Activated T-cell treated with anti-CD3 and anti-CD28 coated beads, Interleukin-2, amount 50 U/mL, for 24 hours (primary cell): ENCODE measurements at regions not wholly inside any gene's neighbourhood (a gene's known extent, or its start where the extent isn't known, plus 50 kb on each side); places are given as distances from the start of the nearest gene placed in this dataset.
"Not testable (repeated sequence)": the region's sequence is repeated elsewhere in the genome, so short reads cannot be mapped to it uniquely, and the experiment has no call there.

Experiments used
- DNase-seq: peaks from one replicate; pipeline ENCODE4 v3.0.0-alpha.2; 2020
- H3K27ac Mint-ChIP-seq: 2 replicates; pipeline ENCODE4 v1.8.0; 2020; ENCODE audit warnings: mild to moderate bottlenecking, mixed read lengths
- H3K27me3 Mint-ChIP-seq: 2 replicates; pipeline ENCODE4 v1.8.0; 2020; ENCODE audit warnings: mixed read lengths
- H3K36me3 Mint-ChIP-seq: 2 replicates; pipeline ENCODE4 v1.8.0; 2020; ENCODE audit warnings: low read depth, mixed read lengths
- H3K4me1 Mint-ChIP-seq: 2 replicates; pipeline ENCODE4 v1.8.0; 2020; ENCODE audit warnings: low read depth, mixed read lengths
- H3K4me3 Mint-ChIP-seq: 2 replicates; pipeline ENCODE4 v1.8.0; 2020; ENCODE audit warnings: mild to moderate bottlenecking, moderate library complexity, mixed read lengths
- H3K9me3 Mint-ChIP-seq: 2 replicates; pipeline ENCODE4 v1.8.0; 2020; ENCODE audit warnings: mixed read lengths

DNA sequence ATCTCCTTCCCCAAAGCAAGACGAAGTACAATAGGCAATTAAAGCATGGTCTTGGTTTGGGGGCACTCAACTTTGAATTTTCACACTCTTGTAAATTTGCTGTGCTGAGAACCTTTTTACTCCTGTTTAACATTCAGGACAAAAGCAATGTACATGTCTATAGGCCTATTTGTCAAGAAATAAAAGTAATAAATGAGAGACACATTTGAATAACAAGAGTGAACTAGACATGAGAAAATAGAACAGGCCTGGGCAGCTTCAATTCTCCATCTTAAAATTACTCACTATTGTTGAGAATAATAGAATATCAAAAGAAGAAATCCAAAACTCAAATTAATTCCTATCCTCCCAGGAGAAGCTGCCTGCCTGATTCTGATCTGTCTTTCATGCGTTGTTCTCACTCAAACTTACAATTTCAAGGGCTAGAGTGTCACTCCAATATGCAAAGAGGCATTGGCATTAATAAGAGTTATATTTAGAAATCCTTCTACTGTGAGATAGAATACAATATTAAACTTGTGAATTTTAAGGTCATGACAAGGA lies 192.9 kb upstream of the CCNG1 start:
- H3K27ac Mint-ChIP-seq: no peak overlapping the region
- no peaks in the 10 kb centered on the region for H3K27me3 Mint-ChIP-seq
- H3K4me1 Mint-ChIP-seq: no peaks in the 10 kb centered on the region
- H3K4me3 Mint-ChIP-seq: no peak overlapping the region
- peaks cover 4% of the 10 kb centered on the region for H3K9me3 Mint-ChIP-seq
- DNase-seq: no peak
- no peaks in the 10 kb centered on the region for H3K36me3 Mint-ChIP-seq

GRCh38 chr5:163245584-163245983 lies 191.8 kb upstream of the CCNG1 start:
- H3K4me3 Mint-ChIP-seq: no peak overlapping the region
- peaks cover 4% of the 10 kb centered on the region for H3K9me3 Mint-ChIP-seq
- no peaks in the 10 kb centered on the region for H3K27me3 Mint-ChIP-seq
- DNase-seq: no peak
- H3K36me3 Mint-ChIP-seq: no peaks in the 10 kb centered on the region
- no peaks in the 10 kb centered on the region for H3K4me1 Mint-ChIP-seq
- no peak overlapping the region for H3K27ac Mint-ChIP-seq

- Mint-ChIP-seq H3K36me3 (no peaks in the 10 kb centered on the region), H3K4me3 (no peak overlapping the region), H3K9me3 (peaks cover 3% of the 10 kb centered on the region), H3K27me3 (no peaks in the 10 kb centered on the region), H3K4me1 (no peaks in the 10 kb centered on the region), H3K27ac (no peak overlapping the region)
- DNase-seq: no peak
These were observed 189.1 kb upstream of the CCNG1 start for GRCh38 chr5:163248333-163248732.

DNA sequence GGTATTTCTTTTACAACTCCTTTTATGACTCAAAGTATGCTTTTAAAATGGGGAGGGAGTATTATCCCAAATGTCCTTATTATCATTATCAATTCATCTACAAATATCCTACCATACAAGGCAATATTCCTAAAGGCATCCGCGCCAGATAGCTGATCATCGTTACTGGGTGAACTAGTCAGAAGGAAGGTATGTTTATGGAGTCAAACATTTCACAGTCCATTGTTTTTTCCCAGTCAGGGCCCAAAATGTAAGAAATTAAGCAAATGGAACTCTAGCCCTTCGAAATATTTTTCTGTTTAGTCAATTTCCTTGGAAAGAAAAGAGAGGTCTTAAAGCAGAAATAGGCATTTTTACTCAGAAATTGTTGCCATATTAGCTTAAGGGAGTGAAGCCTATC lies 188.5 kb upstream of the CCNG1 start:
- Mint-ChIP-seq H3K4me1 (no peaks in the 10 kb centered on the region), H3K4me3 (no peak overlapping the region), H3K36me3 (no peaks in the 10 kb centered on the region), H3K27me3 (no peaks in the 10 kb centered on the region), H3K9me3 (no peaks in the 10 kb centered on the region), H3K27ac (no peak overlapping the region)
- no peak for DNase-seq

GRCh38 chr5:163252950-163253349 lies 184.4 kb upstream of the CCNG1 start:
- H3K4me1 Mint-ChIP-seq: no peaks in the 10 kb centered on the region
- H3K27me3 Mint-ChIP-seq: no peaks in the 10 kb centered on the region
- DNase-seq: no peak
- H3K36me3 Mint-ChIP-seq: no peaks in the 10 kb centered on the region
- H3K4me3 Mint-ChIP-seq: no peak overlapping the region
- H3K27ac Mint-ChIP-seq: no peak overlapping the region
- H3K9me3 Mint-ChIP-seq: no peaks in the 10 kb centered on the region

- H3K9me3 Mint-ChIP-seq: peaks cover 2% of the 10 kb centered on the region
- H3K4me3 Mint-ChIP-seq: no peak overlapping the region
- no peaks in the 10 kb centered on the region for H3K36me3 Mint-ChIP-seq
- H3K27ac Mint-ChIP-seq: no peak overlapping the region
- H3K27me3 Mint-ChIP-seq: no peaks in the 10 kb centered on the region
- no peak for DNase-seq
- H3K4me1 Mint-ChIP-seq: no peaks in the 10 kb centered on the region
These were observed 177.9 kb upstream of the CCNG1 start for GRCh38 chr5:163259495-163259894.

- Mint-ChIP-seq H3K27me3 (no peaks in the 10 kb centered on the region), H3K36me3 (no peaks in the 10 kb centered on the region), H3K4me3 (no peak overlapping the region), H3K27ac (no peak overlapping the region), H3K4me1 (no peaks in the 10 kb centered on the region), H3K9me3 (peaks cover 2% of the 10 kb centered on the region)
- no peak for DNase-seq
These were observed 176.9 kb upstream of the CCNG1 start for GRCh38 chr5:163260471-163260870.

DNA sequence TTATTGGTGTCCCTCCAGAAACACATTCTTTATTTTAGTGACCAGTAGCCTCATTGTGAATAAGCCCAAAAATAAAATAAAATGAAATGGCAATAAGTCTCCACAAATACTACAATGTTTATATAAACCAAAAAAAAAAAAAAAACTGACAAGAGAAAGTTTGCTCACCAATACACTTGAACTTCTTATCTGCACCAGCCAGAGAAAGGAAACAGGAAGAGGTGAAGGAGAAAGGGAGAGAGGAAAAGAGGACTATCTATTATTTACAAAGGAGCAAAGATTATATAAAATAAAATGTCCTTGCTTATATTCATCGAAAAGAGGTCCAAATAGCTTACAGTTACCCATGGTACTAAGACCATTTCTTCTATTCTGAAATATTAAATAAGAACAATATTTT lies 176.4 kb upstream of the CCNG1 start:
- H3K27me3 Mint-ChIP-seq: no peaks in the 10 kb centered on the region

DNA sequence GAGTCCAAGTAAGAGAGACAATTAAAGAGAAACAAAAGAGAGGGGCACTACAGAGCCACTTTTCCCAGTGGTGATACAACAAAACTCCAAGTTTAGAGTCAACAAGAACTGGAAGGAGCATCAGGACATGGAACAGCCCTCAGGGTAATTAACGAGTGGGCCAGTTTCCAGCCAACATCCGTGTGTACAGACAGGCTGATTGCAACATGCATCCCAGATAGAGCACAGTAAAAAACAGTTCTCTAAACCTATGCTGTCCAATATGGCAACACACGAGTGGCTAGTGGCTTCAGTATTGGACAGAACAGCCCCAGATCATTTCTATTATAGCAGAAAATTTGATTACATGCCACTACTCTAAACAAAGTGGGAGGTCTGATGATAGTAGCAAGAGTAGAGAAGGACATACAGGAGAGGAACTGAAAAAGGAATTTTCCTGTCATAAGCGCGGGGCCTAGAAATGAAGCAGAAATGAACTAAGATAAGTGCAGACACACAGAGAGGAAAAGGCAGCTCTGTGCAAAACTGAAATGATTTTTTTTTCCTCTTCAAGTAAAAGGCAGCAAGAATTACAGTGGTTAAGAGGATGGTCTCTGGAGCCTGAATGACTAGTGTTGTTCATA lies 175.6 kb upstream of the CCNG1 start:
- Mint-ChIP-seq H3K9me3 (peaks cover 2% of the 10 kb centered on the region), H3K27me3 (no peaks in the 10 kb centered on the region), H3K27ac (no peak overlapping the region), H3K4me3 (no peak overlapping the region), H3K4me1 (no peaks in the 10 kb centered on the region), H3K36me3 (no peaks in the 10 kb centered on the region)
- DNase-seq: no peak

More for the DNA sequence above, 176.4 kb upstream of the CCNG1 start:
- no peak for DNase-seq
- H3K27ac Mint-ChIP-seq: no peak overlapping the region
- no peaks in the 10 kb centered on the region for H3K4me1 Mint-ChIP-seq
- H3K36me3 Mint-ChIP-seq: no peaks in the 10 kb centered on the region
- no peak overlapping the region for H3K4me3 Mint-ChIP-seq
- peaks cover 2% of the 10 kb centered on the region for H3K9me3 Mint-ChIP-seq

- H3K4me3 Mint-ChIP-seq, H3K27ac Mint-ChIP-seq, H3K36me3 Mint-ChIP-seq, H3K4me1 Mint-ChIP-seq, DNase-seq, H3K9me3 Mint-ChIP-seq, H3K27me3 Mint-ChIP-seq: not testable (repeated sequence)
These were observed 171.1 kb upstream of the CCNG1 start for GRCh38 chr5:163266249-163266648.

GRCh38 chr5:163269624-163270023 lies 167.8 kb upstream of the CCNG1 start:
- Mint-ChIP-seq H3K27me3 (no peaks in the 10 kb centered on the region), H3K9me3 (no peaks in the 10 kb centered on the region), H3K27ac (no peak overlapping the region), H3K4me3 (no peak overlapping the region), H3K36me3 (no peaks in the 10 kb centered on the region), H3K4me1 (no peaks in the 10 kb centered on the region)
- no peak for DNase-seq

DNA sequence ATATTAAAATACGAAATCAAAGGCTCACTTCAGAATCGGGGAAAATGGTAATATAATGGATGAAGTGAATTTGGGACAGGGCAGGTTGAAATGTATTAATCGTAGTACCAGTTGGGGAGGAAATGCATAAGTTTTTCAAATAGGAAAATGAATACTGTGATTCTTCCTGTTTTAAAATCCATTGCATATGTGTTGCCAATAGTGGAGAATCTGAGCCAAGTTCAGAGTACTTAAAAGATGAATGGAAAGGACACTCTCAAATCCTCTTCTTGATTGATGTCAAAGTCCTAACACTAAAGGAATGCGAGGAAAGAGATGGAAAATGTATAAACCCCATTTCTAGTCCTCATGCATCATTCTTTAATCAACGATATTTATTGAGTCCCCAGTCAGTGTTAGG lies 160.9 kb upstream of the CCNG1 start:
- no peaks in the 10 kb centered on the region for H3K4me1 Mint-ChIP-seq
- H3K27ac Mint-ChIP-seq: no peak overlapping the region
- no peak overlapping the region for H3K4me3 Mint-ChIP-seq
- no peaks in the 10 kb centered on the region for H3K9me3 Mint-ChIP-seq
- H3K36me3 Mint-ChIP-seq: no peaks in the 10 kb centered on the region
- no peak for DNase-seq
- no peaks in the 10 kb centered on the region for H3K27me3 Mint-ChIP-seq

DNA sequence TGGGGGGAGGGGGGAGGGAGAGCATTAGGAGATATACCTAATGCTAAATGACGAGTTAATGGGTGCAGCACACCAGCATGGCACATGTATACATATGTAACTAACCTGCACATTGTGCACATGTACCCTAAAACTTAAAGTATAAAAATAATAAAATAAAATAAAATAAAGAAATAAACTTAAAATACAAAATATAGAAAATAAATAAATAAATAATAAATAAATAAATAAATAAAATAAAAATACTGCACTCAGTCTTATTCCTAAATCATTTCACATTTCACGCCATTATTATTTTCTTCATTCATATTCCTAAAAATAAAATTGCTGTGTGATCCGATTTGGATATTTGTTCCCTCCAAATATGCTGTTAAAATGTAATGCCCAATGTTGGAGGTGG lies 156.5 kb upstream of the CCNG1 start:
- H3K9me3 Mint-ChIP-seq, DNase-seq, H3K27me3 Mint-ChIP-seq, H3K4me1 Mint-ChIP-seq, H3K4me3 Mint-ChIP-seq, H3K27ac Mint-ChIP-seq, H3K36me3 Mint-ChIP-seq: not testable (repeated sequence)

DNA sequence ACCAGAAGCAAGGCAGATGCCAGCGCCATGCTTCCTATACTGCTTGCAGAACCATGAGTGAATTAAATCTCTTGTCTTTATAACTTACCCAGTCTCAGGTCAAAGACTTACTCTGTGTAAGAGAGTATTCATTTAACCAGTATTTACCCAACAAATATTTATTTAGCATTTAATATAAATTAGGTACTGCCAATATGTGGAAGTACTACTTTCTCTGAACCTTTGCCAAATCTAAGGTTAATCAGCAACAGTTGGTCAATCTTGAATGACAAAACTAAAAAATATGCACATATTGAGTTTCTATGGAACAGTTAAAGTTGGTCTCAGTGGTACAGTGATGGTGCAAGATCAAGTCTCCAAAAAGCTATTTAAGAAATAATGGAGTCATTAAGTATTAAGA lies 155.9 kb upstream of the CCNG1 start:
- Mint-ChIP-seq H3K36me3 (no peaks in the 10 kb centered on the region), H3K4me1 (no peaks in the 10 kb centered on the region)

DNA sequence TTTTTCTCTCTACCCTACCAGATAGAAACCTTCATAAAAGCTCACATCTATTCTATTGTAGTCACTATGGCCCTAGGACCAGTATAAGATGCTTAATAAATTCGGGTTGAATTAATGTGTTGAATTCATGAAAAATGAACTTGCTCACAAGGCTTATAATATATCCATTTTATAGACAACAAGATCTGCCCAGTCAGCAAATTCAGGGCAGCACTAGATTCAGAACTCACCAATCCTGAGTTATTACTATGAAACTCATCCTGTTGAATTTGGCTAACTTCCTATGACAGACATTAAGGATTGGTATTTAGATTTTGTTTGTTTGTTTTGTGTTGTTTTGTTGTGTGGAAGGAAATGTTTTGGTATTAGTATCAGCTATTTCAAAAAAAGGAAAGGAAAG lies 143.6 kb upstream of the CCNG1 start:
- Mint-ChIP-seq H3K27me3 (peaks cover 2% of the 10 kb centered on the region), H3K9me3 (no peaks in the 10 kb centered on the region), H3K4me1 (no peaks in the 10 kb centered on the region), H3K36me3 (no peaks in the 10 kb centered on the region), H3K4me3 (no peak overlapping the region), H3K27ac (no peak overlapping the region)
- no peak for DNase-seq

More for the DNA sequence above, 155.9 kb upstream of the CCNG1 start:
- no peaks in the 10 kb centered on the region for H3K27me3 Mint-ChIP-seq
- H3K4me3 Mint-ChIP-seq: no peak overlapping the region
- H3K9me3 Mint-ChIP-seq: no peaks in the 10 kb centered on the region
- no peak for DNase-seq
- H3K27ac Mint-ChIP-seq: no peak overlapping the region

- H3K27ac Mint-ChIP-seq: no peak overlapping the region
- peaks cover 5% of the 10 kb centered on the region for H3K27me3 Mint-ChIP-seq
- H3K4me3 Mint-ChIP-seq: no peak overlapping the region
- no peaks in the 10 kb centered on the region for H3K9me3 Mint-ChIP-seq
- no peaks in the 10 kb centered on the region for H3K4me1 Mint-ChIP-seq
- no peaks in the 10 kb centered on the region for H3K36me3 Mint-ChIP-seq
- no peak for DNase-seq
These were observed 133.7 kb upstream of the CCNG1 start for GRCh38 chr5:163303718-163304117.
